OCI-LY1 (cell line): ENCODE measurements at regions not wholly inside any gene's neighbourhood (a gene's known extent, or its start where the extent isn't known, plus 50 kb on each side); places are given as distances from the start of the nearest gene placed in this dataset.

ENCODE experiments used
- CTCF ChIP-seq: fragments of 200-600 bp; sonication (generic), shearing (Covaris generic); IDR thresholded peaks from 2 replicates; pipeline ENCODE4 v1.5.1; 2017; ENCODE audit warnings: mild to moderate bottlenecking, antibody characterized with exemption, low read length, moderate library complexity, mixed read lengths
- EZH2 ChIP-seq: fragments of 200-600 bp; sonication (generic), shearing (Covaris generic); IDR thresholded peaks from 2 replicates; pipeline ENCODE4 v1.8.0; 2017; ENCODE audit warnings: borderline replicate concordance, mixed run types, mild to moderate bottlenecking, antibody characterized with exemption, low read length, moderate library complexity, mixed read lengths

- TF ChIP-seq CTCF (no peak), EZH2 (no peak)
Measured at GRCh38 chr18:70961939-70962338, 673.1 kb downstream of the SOCS6 start.
